Gastroesophageal sphincter (tissue), 3 donors: ENCODE measurements at regions not wholly inside any gene's neighbourhood (a gene's known extent, or its start where the extent isn't known, plus 50 kb on each side); places are given as distances from the start of the nearest gene placed in this dataset.

Source experiments
- EP300 ChIP-seq: sonication (generic); formaldehyde crosslinking; IDR thresholded peaks from one replicate; pipeline ENCODE4 v1.6.1; 2017; ENCODE audit warnings: antibody characterized with exemption, mild to moderate bottlenecking
- POLR2AphosphoS5 ChIP-seq: sonication (generic); formaldehyde crosslinking; IDR thresholded peaks from one replicate; pipeline ENCODE4 v1.6.1; 2017; ENCODE audit warnings: antibody characterized with exemption
- TF ChIP-seq, protein P1 (sequence below), 4 experiments: fragments of 200-600 bp in 2 of 4; fragments of 450-650 bp in 2 of 4; sonication (generic) in 1 of 4; IDR thresholded peaks; one replicate each; pipeline ENCODE4 v1.5.1; 2017 to 2019; ENCODE audit warnings: antibody characterized with exemption in 4 of 4, mild to moderate bottlenecking in 2 of 4, moderate library complexity in 2 of 4

DNA sequence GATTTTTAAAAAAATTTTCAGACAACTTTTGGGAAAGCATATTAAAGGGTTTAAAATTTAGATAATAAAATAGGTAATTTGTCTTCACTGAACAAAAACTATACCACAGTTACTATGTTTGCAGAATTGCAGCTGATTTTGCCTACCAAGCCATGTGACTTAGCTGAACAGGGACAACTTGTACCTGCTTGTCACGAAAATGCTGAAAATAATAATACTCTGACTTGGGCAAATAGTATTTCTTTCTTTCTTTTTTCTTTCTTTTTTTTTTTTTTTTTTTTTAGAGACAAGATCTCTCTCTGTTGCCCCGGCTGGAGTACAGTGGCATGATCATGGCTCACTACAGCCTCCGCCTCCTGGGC is 225.2 kb upstream of the PPP1R2C start:
- no peak for TF ChIP-seq EP300
- TF ChIP-seq POLR2AphosphoS5: no peak
- TF ChIP-seq, protein P1, sequence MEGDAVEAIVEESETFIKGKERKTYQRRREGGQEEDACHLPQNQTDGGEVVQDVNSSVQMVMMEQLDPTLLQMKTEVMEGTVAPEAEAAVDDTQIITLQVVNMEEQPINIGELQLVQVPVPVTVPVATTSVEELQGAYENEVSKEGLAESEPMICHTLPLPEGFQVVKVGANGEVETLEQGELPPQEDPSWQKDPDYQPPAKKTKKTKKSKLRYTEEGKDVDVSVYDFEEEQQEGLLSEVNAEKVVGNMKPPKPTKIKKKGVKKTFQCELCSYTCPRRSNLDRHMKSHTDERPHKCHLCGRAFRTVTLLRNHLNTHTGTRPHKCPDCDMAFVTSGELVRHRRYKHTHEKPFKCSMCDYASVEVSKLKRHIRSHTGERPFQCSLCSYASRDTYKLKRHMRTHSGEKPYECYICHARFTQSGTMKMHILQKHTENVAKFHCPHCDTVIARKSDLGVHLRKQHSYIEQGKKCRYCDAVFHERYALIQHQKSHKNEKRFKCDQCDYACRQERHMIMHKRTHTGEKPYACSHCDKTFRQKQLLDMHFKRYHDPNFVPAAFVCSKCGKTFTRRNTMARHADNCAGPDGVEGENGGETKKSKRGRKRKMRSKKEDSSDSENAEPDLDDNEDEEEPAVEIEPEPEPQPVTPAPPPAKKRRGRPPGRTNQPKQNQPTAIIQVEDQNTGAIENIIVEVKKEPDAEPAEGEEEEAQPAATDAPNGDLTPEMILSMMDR (IDR thresholded peaks at IDR 0.05): no peak
